PFSK-1 (cell line): ENCODE measurements at regions not wholly inside any gene's neighbourhood (a gene's known extent, or its start where the extent isn't known, plus 50 kb on each side); places are given as distances from the start of the nearest gene placed in this dataset.

Experiments
- FOXP2 ChIP-seq: optimal IDR thresholded peaks from 2 replicates; pipeline ENCODE3; 2011; ENCODE audit warnings: borderline replicate concordance, control low read depth, inconsistent platforms; ENCODE audit not compliant: insufficient read depth; ENCODE audit errors: extremely low read length, extremely low read depth
- POLR2AphosphoS5 ChIP-seq: IDR thresholded peaks from 2 replicates; pipeline ENCODE4 v1.6.1; 2012; ENCODE audit warnings: low read depth, mild to moderate bottlenecking, control low read depth, low read length, moderate library complexity
- SIN3A ChIP-seq: IDR thresholded peaks from 2 replicates; pipeline ENCODE4 v1.6.1; 2012; ENCODE audit warnings: mild to moderate bottlenecking, low read length, moderate library complexity, borderline replicate concordance; ENCODE audit not compliant: insufficient read depth
- TAF1 ChIP-seq: IDR thresholded peaks from 2 replicates; pipeline ENCODE4 v1.6.1; 2012; ENCODE audit warnings: low read length, control low read depth, borderline replicate concordance; ENCODE audit not compliant: insufficient read depth
- TF ChIP-seq, protein P1 (sequence below), 2 experiments: IDR thresholded peaks; 2 replicates each; pipeline versions ENCODE4 v1.6.1 to v1.8.0; 2011 to 2012; ENCODE audit warnings: low read depth in 2 of 2, low read length in 2 of 2, control low read depth in 1 of 2, inconsistent platforms in 1 of 2, mild to moderate bottlenecking in 1 of 2, moderate library complexity in 1 of 2; ENCODE audit not compliant: insufficient read depth in 1 of 2

DNA sequence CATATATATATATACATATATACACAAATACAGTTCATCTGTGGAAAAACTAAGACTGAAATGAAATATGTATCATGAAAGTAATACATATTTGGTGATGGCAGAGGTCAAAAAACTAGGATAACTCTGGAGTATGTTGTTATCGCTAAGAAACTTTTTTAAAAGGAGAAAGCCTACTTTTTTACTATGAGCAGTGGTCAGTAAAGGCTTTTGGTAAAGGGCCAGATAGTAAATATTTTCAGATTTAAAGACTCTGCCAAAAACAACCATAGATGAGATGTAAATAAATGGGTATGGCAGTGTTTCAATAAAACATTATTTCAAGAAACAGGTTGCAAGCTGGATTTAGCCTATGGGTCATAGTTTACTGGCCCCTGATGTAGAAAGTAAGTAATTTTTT lies 93.8 kb upstream of the TGFBR2 start:
- TF ChIP-seq TAF1 (no peak), SIN3A (no peak)
- TF ChIP-seq, protein P1, sequence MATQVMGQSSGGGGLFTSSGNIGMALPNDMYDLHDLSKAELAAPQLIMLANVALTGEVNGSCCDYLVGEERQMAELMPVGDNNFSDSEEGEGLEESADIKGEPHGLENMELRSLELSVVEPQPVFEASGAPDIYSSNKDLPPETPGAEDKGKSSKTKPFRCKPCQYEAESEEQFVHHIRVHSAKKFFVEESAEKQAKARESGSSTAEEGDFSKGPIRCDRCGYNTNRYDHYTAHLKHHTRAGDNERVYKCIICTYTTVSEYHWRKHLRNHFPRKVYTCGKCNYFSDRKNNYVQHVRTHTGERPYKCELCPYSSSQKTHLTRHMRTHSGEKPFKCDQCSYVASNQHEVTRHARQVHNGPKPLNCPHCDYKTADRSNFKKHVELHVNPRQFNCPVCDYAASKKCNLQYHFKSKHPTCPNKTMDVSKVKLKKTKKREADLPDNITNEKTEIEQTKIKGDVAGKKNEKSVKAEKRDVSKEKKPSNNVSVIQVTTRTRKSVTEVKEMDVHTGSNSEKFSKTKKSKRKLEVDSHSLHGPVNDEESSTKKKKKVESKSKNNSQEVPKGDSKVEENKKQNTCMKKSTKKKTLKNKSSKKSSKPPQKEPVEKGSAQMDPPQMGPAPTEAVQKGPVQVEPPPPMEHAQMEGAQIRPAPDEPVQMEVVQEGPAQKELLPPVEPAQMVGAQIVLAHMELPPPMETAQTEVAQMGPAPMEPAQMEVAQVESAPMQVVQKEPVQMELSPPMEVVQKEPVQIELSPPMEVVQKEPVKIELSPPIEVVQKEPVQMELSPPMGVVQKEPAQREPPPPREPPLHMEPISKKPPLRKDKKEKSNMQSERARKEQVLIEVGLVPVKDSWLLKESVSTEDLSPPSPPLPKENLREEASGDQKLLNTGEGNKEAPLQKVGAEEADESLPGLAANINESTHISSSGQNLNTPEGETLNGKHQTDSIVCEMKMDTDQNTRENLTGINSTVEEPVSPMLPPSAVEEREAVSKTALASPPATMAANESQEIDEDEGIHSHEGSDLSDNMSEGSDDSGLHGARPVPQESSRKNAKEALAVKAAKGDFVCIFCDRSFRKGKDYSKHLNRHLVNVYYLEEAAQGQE (IDR thresholded peaks at IDR 0.05; ENCODE audit: insufficient read depth in 1 of 2, low read depth in 2 of 2, low read length in 2 of 2), result no peak

DNA sequence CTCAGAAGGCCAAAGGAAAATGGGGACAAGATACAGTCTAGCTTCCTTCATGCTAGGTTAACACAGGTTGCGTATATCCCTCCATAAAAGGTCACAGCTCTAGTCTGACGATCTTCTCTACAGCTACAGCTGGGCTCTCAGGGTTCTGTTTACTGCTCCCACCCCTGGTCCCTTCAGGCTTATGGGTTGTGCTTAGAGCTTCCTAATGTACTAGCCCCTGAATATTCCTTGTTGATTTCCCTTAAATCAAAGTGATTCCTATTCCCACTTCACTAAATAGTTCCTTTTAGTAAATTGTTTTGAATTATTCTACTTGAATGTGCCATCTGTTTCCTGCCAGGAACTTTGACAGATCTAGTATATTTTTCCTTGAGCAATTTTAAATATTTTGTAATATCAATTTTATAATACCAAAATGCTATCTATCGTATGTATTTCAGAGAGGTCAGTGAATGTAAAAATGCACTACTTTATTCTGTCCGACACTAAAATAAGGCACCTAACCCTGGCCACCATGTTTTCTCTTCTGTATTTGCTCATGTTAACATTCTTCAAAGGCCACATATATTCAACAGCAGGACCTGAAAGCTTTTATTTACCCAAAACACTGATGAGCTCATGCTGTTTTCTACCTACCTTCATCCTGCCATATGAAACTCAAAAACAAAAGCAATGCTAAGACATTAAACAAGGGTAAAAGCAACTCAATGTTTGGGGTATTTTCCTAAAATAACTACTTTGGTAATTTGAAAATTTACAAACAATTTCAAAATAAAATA lies 92.8 kb upstream of the TGFBR2 start:
- no peak for TF ChIP-seq POLR2AphosphoS5
- TF ChIP-seq TAF1, result no peak
- no peak for TF ChIP-seq FOXP2
- TF ChIP-seq, protein P1 (IDR thresholded peaks at IDR 0.05; ENCODE audit: insufficient read depth in 1 of 2, low read depth in 2 of 2, low read length in 2 of 2), result no peak
- TF ChIP-seq SIN3A, result no peak

DNA sequence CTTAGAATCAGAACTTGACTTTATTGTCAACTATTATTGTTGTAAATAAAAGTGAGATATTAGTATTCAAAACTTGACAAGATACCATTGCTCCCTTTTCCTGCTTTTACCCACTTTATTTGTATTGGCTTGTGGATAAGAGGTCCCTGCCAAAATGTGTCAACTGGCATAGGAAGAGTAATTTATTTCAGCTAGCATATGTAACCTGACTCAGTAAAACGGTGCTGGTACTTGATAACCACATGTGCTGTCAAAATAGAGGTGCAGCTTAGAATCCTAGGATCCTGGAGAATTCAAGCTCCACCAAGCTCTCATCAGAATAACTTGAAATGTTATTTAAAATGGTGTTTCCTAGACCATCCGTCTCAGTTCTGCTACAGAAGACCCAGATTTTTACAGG lies 90.2 kb upstream of the TGFBR2 start:
- TF ChIP-seq POLR2AphosphoS5, result no peak
- TF ChIP-seq TAF1, result no peak
- TF ChIP-seq, protein P1 (IDR thresholded peaks at IDR 0.05; ENCODE audit: insufficient read depth in 1 of 2, low read depth in 2 of 2, low read length in 2 of 2), result no peak
- TF ChIP-seq SIN3A, result no peak
- no peak for TF ChIP-seq FOXP2

DNA sequence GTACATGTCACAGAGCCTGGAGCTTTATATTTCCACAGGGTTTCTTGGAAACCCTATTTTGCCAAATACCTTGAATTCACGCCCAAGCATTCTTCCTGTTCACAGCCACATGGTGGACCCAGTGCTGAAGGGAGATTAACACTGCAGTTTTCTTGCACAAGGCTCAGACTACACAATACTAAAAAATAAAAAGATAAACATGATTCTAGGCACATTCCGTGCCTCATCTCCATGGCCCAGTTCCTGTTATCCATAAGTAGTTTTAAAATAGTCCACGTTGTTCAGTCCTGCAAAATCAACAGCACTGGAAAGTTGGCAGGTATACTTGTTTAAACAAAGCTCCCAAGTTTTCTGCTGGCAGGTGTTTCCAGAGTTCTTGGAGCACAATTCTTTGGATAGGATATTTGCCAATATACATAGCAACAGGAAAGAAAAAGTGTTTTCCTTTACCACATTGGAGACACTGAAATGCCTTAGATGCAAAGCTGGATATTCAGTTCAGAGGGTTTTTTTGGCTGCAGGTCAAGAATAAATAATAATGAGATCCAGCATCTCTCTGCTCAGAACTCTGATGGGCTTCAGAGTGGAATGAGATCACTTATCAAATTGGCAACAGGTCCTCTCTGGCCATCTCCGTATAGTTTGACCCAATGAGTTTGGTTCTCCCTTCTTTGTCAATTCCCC lies 88.1 kb upstream of the TGFBR2 start:
- TF ChIP-seq, protein P1 (IDR thresholded peaks at IDR 0.05; ENCODE audit: insufficient read depth in 1 of 2, low read depth in 2 of 2, low read length in 2 of 2), result no peak
- TF ChIP-seq SIN3A (no peak), TAF1 (no peak), POLR2AphosphoS5 (no peak), FOXP2 (no peak)
